T-cell (primary cell): ENCODE measurements at regions not wholly inside any gene's neighbourhood (a gene's known extent, or its start where the extent isn't known, plus 50 kb on each side); places are given as distances from the start of the nearest gene placed in this dataset.

Source experiments
- ATAC-seq, 4 experiments: fragments of 200-7000 bp in 3 of 4; fragments of 150-1000 bp in 1 of 4; cut with Tn5 transposase; replicated peaks in 1 of 4; 1 replicate in 3 of 4; 2 replicates in 1 of 4; pipeline ENCODE4 v1.10.0; 2021; ENCODE audit warnings: moderate library complexity in 3 of 4, mild to moderate bottlenecking in 2 of 4, moderate number of reproducible peaks in 1 of 4
- CTCF ChIA-PET, 2 donors: fragments of 300-600 bp; sonication (Branson Sonifier 250); formaldehyde crosslinking; loops; one replicate each; lab custom pipeline; 2022; ENCODE audit warnings: antibody characterized with exemption in 2 of 2; lab: Charles Lee
- POLR2A ChIA-PET, 2 donors: fragments of 300-600 bp; sonication (Branson Sonifier 250); formaldehyde crosslinking; loops; one replicate each; lab custom pipeline; 2022; ENCODE audit warnings: antibody characterized with exemption in 2 of 2; lab: Charles Lee
- DNase-seq, 35 experiments: peaks; one replicate each; pipeline versions ENCODE4 v3.0.0 to v3.0.0-alpha.2; 2013 to 2023
- H3K27ac ChIP-seq: one replicate; pipeline ENCODE4 v1.5.1; 2013; ENCODE audit warnings: low read length
- H3K27me3 ChIP-seq, 2 experiments: replicated peaks in 1 of 2; 1 replicate in 1 of 2; 2 replicates in 1 of 2; pipeline versions ENCODE4 v1.6.1 to v1.7.0; 2013; ENCODE audit warnings: low read length in 1 of 2, mixed read lengths in 1 of 2; ENCODE audit not compliant: control insufficient read depth in 2 of 2, insufficient read depth in 2 of 2; ENCODE audit errors: extremely low read depth in 1 of 2
- H3K36me3 ChIP-seq, 2 donors: 1 replicate in 1 of 2; 2 replicates in 1 of 2; pipeline versions ENCODE4 v1.6.1 to v1.7.0; 2013; ENCODE audit warnings: low read length in 1 of 2; ENCODE audit not compliant: control insufficient read depth in 2 of 2, insufficient read depth in 1 of 2; ENCODE audit errors: extremely low read depth in 1 of 2
- H3K4me1 ChIP-seq, 2 experiments: 1 replicate in 1 of 2; 2 replicates in 1 of 2; pipeline versions ENCODE4 v1.6.1 to v1.7.0; 2013; ENCODE audit warnings: low read length in 2 of 2, mixed read lengths in 1 of 2; ENCODE audit not compliant: insufficient read depth in 2 of 2, control insufficient read depth in 1 of 2; ENCODE audit errors: extremely low read depth in 1 of 2
- H3K4me3 ChIP-seq, 2 donors: 1 replicate in 1 of 2; 2 replicates in 1 of 2; pipeline versions ENCODE4 v1.5.1 to v1.7.0; 2013; ENCODE audit warnings: mild to moderate bottlenecking in 2 of 2, low read length in 1 of 2, moderate library complexity in 1 of 2; ENCODE audit not compliant: control insufficient read depth in 1 of 2; ENCODE audit errors: extremely low read depth in 1 of 2
- H3K9me3 ChIP-seq: 2 replicates; pipeline ENCODE4 v1.7.0; 2013
- H3K27ac Mint-ChIP-seq, 2 donors: one replicate each; pipeline ENCODE4 v1.8.0; 2020 to 2021; ENCODE audit warnings: mild to moderate bottlenecking in 2 of 2, mixed read lengths in 2 of 2
- H3K27me3 Mint-ChIP-seq, 2 donors: one replicate each; pipeline ENCODE4 v1.8.0; 2021 to 2022; ENCODE audit warnings: mixed read lengths in 2 of 2
- H3K36me3 Mint-ChIP-seq: one replicate; pipeline ENCODE4 v1.8.0; 2021; ENCODE audit warnings: mixed read lengths
- H3K4me1 Mint-ChIP-seq, 3 donors: one replicate each; pipeline ENCODE4 v1.8.0; 2020 to 2022; ENCODE audit warnings: mixed read lengths in 3 of 3, mild to moderate bottlenecking in 1 of 3
- H3K4me3 Mint-ChIP-seq, 3 donors: one replicate each; pipeline ENCODE4 v1.8.0; 2020 to 2022; ENCODE audit warnings: mild to moderate bottlenecking in 3 of 3, mixed read lengths in 3 of 3, moderate library complexity in 3 of 3
- H3K9me3 Mint-ChIP-seq, 3 donors: one replicate each; pipeline ENCODE4 v1.8.0; 2020 to 2022; ENCODE audit warnings: mixed read lengths in 3 of 3
- WGBS: methylation state at CpG from one replicate; pipeline ENCODE4 v1.1.5; 2013; ENCODE audit warnings: missing lambda C conversion rate; ENCODE audit not compliant: insufficient coverage; 5-methylcytosine and 5-hydroxymethylcytosine counted together

DNA sequence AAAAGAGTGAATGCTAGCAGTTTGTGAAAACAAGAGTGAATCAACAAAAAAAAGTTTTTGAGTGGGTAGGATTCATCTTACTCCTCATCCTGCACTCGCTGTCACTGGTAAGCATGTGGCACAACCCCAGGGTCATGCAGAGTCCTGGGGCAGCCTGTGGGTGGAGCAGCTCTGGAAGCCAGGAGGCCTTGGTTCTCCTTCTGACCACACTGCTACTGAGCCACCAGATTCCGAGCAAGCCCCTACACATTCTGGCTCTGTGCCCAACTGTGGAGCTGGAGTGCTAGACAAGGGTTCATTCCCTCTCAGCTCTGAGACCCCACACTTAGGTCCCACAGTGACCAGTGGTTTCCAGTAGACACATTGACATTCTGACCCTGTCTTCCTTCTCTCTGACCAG is 670.6 kb downstream of the BCL11A start:
- H3K4me3 ChIP-seq, result no peak overlapping the region
- ATAC-seq (no peak), DNase-seq (no peak)
- ChIA-PET POLR2A (no interaction called here), CTCF (no interaction called here)
- H3K9me3 ChIP-seq, result no peaks in the 10 kb centered on the region
- WGBS, result 100% methylated on average over 1 of the region's 2 CpGs
- Mint-ChIP-seq H3K36me3 (no peaks in the 10 kb centered on the region), H3K4me3 (no peak overlapping the region), H3K9me3 (no peaks in the 10 kb centered on the region), H3K27ac (no peak overlapping the region), H3K27me3 (no peaks in the 10 kb centered on the region), H3K4me1 (peaks cover 25 to 27% (median 25%) of the 10 kb centered on the region in 3 donors)
- H3K4me1 ChIP-seq, result peaks cover 19 to 32% of the 10 kb centered on the region in 2 experiments
- no peaks in the 10 kb centered on the region for H3K27me3 ChIP-seq
- H3K36me3 ChIP-seq, result no peaks in the 10 kb centered on the region
- no peak overlapping the region for H3K27ac ChIP-seq

DNA sequence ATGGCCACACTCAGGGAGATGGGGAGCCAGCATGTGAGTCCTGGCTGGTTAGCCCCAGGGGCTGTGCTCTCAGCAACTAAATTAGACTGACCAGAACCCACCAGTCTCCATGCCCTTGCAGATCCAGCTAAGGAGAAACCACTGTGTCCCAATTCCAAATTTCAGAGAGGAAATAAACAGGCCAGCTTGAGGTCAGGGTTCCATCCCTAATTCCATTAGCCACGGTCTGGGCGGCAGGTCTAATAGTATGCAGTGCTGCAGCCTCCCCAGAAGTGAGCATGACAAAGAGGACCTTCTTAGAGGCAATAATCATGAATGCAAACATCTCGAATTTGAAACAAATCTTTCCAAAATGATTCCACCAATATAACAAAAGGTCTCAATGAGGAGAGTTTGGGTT is 671.2 kb downstream of the BCL11A start:
- H3K27me3 Mint-ChIP-seq, result no peaks in the 10 kb centered on the region
- peaks cover 19 to 22% (median 20%) of the 10 kb centered on the region in 3 donors for H3K4me1 Mint-ChIP-seq
- DNase-seq, result no peak
- CTCF ChIA-PET, result no interaction called here
- H3K4me3 Mint-ChIP-seq, result no peak overlapping the region
- Histone ChIP-seq H3K9me3 (no peaks in the 10 kb centered on the region), H3K4me3 (no peak overlapping the region), H3K27me3 (no peaks in the 10 kb centered on the region), H3K4me1 (peaks cover 14 to 27% of the 10 kb centered on the region in 2 experiments), H3K27ac (no peak overlapping the region), H3K36me3 (no peaks in the 10 kb centered on the region)
- H3K9me3 Mint-ChIP-seq, result no peaks in the 10 kb centered on the region
- WGBS, result no CpG with 5 or more reads among the region's 3 CpGs
- no peaks in the 10 kb centered on the region for H3K36me3 Mint-ChIP-seq
- POLR2A ChIA-PET, result no interaction called here
- no peak for ATAC-seq
- no peak overlapping the region for H3K27ac Mint-ChIP-seq

DNA sequence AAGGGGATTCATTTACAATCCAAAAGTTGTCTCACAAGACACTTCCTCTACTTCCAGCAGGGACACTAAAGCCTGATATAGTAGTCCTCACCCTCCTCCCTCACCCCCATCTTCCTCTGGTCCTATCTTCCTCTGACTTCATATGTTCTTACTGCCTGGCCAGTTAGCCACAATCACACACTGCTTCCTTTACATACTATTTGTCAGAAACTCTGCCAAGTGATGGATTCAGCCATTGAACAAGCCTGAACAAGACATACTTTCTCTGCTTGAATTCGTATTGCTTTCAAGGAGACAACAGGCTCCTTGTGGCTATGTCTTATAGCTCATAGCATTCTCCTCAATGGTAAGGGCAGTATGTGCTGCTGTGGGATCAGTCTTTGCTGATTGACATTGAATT is 672.2 kb downstream of the BCL11A start:
- no peak overlapping the region for H3K4me3 Mint-ChIP-seq

DNA sequence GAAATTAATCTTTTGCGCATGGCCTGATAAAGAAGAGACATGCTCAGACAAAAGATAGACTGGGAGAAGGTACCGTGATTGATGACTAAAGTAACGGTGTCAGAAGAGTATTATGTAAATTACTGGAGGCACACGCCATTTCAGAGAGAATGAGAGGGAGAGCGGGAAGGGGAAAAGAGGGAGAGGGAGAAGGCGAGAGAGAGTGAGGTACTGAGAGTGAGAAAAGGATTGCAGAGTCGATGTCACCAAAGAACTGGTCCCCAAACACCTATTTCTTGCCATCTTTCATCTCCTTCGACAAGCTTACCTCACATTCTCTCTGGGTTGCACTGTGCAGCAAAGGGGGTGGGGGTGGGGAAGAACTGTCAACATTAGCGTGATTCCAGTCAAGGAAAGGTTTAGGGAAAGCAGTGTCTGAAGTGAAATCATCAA is 673.7 kb downstream of the BCL11A start:
- H3K27ac Mint-ChIP-seq, result no peak overlapping the region
- Histone ChIP-seq H3K4me3 (no peak overlapping the region), H3K36me3 (no peaks in the 10 kb centered on the region), H3K4me1 (peaks cover 0 to 2% of the 10 kb centered on the region in 2 experiments), H3K9me3 (no peaks in the 10 kb centered on the region), H3K27ac (no peak overlapping the region), H3K27me3 (no peaks in the 10 kb centered on the region)
- ATAC-seq (no peak), DNase-seq (no peak)
- POLR2A ChIA-PET, result no interaction called here
- 91% methylated on average over 6 of the region's 9 CpGs for WGBS
- no peaks in the 10 kb centered on the region for H3K36me3 Mint-ChIP-seq
- H3K4me1 Mint-ChIP-seq, result no peaks in the 10 kb centered on the region
- CTCF ChIA-PET, result no interaction called here
- H3K27me3 Mint-ChIP-seq, result no peaks in the 10 kb centered on the region
- H3K4me3 Mint-ChIP-seq, result no peak overlapping the region
- no peaks in the 10 kb centered on the region for H3K9me3 Mint-ChIP-seq

More for the DNA sequence above, 672.2 kb downstream of the BCL11A start:
- ChIA-PET POLR2A (interaction anchor here in 1 of 2 donors (0.6 kb wide), 1 partner anchor 367 kb away, joined by 3 read pairs; no protein-coding TSS in a partner anchor), CTCF (no interaction called here)
- Histone ChIP-seq H3K4me1 (peaks cover 6 to 17% of the 10 kb centered on the region in 2 experiments), H3K27me3 (no peaks in the 10 kb centered on the region), H3K27ac (no peak overlapping the region), H3K4me3 (no peak overlapping the region), H3K9me3 (no peaks in the 10 kb centered on the region), H3K36me3 (no peaks in the 10 kb centered on the region)
- Mint-ChIP-seq H3K9me3 (no peaks in the 10 kb centered on the region), H3K36me3 (no peaks in the 10 kb centered on the region), H3K27ac (no peak overlapping the region), H3K4me1 (peaks cover 9 to 11% (median 10%) of the 10 kb centered on the region in 3 donors), H3K27me3 (no peaks in the 10 kb centered on the region)
- no peak for ATAC-seq
- 50% methylated on average over 1 of the region's 1 CpG for WGBS
- no peak for DNase-seq

DNA sequence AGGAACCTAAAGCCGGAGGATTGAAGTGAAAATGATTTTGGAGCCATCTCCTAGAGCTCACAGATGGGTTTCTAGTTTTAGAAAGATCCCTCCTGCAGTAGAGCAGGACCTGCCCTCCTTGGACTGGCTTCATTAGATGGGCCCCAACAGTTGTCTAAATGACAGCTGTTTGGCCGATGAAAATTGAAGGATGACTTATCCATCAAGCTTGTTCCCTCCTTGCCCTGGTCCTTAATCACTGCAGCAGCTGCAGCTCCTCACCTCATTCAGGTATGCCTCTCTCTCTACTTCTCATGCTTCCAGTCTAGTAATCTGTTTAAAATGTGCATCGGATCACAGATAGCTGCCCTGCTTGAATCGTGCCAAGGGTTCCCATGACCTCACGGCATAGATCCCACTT is 677.6 kb downstream of the BCL11A start:
- 72% methylated on average over 5 of the region's 5 CpGs for WGBS
- CTCF ChIA-PET, result no interaction called here

DNA sequence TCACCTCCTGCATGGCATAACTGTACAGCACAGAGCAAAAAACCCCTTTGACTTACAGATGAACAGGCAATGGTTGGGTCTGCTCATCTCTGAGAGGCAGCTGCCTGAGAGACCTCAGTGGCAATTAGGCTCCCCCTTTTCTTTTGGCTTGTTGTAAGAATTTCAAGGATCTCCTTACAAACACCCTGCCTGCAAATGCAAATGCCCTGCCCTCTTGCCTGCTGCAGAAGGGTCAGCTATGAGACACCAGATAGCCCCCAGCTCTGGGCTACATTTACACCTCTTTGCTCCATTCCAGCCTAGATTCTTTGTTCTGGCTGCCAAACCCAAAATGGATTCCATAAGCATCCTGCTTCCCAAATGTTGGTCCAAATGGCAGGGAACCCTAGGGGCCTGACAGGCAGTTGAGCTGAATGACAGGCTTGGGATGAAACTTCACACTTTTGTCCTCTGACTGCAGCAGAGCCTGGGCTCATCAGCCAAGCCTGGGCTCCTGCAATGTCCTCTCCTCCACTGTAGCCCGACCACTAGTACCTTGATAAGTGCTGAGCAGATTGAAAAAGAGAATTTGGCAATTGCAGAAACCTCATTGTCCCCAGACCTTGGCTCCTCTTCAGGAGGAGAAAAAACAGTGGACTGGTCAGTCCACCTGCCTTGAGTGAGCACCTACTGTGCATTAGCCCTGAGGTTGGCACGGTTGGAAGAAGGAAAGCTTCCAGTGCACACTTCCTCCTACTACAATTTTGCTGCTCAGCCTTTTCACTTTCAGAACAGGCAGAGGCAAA is 678.3 kb downstream of the BCL11A start:
- Histone ChIP-seq H3K9me3 (no peaks in the 10 kb centered on the region), H3K4me1 (no peaks in the 10 kb centered on the region), H3K4me3 (no peak overlapping the region), H3K36me3 (no peaks in the 10 kb centered on the region), H3K27ac (no peak overlapping the region), H3K27me3 (no peaks in the 10 kb centered on the region)
- WGBS, result no CpG with 5 or more reads among the region's 2 CpGs
- Mint-ChIP-seq H3K4me1 (no peaks in the 10 kb centered on the region), H3K27me3 (no peaks in the 10 kb centered on the region), H3K9me3 (no peaks in the 10 kb centered on the region), H3K27ac (no peak overlapping the region), H3K36me3 (no peaks in the 10 kb centered on the region), H3K4me3 (no peak overlapping the region)
- DNase-seq (no peak), ATAC-seq (no peak)
- CTCF ChIA-PET, result no interaction called here
- POLR2A ChIA-PET, result no interaction called here

More for the DNA sequence above, 677.6 kb downstream of the BCL11A start:
- ATAC-seq (no peak), DNase-seq (no peak)
- no peaks in the 10 kb centered on the region for H3K36me3 Mint-ChIP-seq
- no peaks in the 10 kb centered on the region for H3K9me3 ChIP-seq
- H3K27ac Mint-ChIP-seq, result no peak overlapping the region
- no peaks in the 10 kb centered on the region for H3K27me3 Mint-ChIP-seq
- no peak overlapping the region for H3K27ac ChIP-seq
- H3K9me3 Mint-ChIP-seq, result no peaks in the 10 kb centered on the region
- H3K4me1 Mint-ChIP-seq, result no peaks in the 10 kb centered on the region
- no peaks in the 10 kb centered on the region for H3K27me3 ChIP-seq
- POLR2A ChIA-PET, result no interaction called here
- no peaks in the 10 kb centered on the region for H3K4me1 ChIP-seq
- no peak overlapping the region for H3K4me3 Mint-ChIP-seq
- no peaks in the 10 kb centered on the region for H3K36me3 ChIP-seq
- H3K4me3 ChIP-seq, result no peak overlapping the region
